GM12878 (cell line): ENCODE measurements at regions not wholly inside any gene's neighbourhood (a gene's known extent, or its start where the extent isn't known, plus 50 kb on each side); places are given as distances from the start of the nearest gene placed in this dataset.

Experiments used
- ATAC-seq: fragments of 200-7000 bp; cut with Tn5 transposase; 3 replicates; pipeline ENCODE4 v1.9.1; 2020; ENCODE audit warnings: mild to moderate bottlenecking, moderate library complexity
- BruUV-seq: library from RNA; stranded (reverse); fragments of 400-500 nt; replicated peaks from 2 replicates; lab custom pipeline; 2021; lab: Mats Ljungman, UMichigan
- CTCF ChIA-PET: fragments of 300-600 bp; sonication (Branson Sonifier 250); formaldehyde crosslinking; extraction: SDS; loops from one replicate; lab custom pipeline; 2021; ENCODE audit warnings: inconsistent platforms; lab: Yijun Ruan, JAX
- POLR2A ChIA-PET: fragments of 350-600 bp; formaldehyde crosslinking; extraction: SDS; loops from one replicate; lab custom pipeline; 2021; ENCODE audit warnings: inconsistent platforms; lab: Charles Lee
- RAD21 ChIA-PET: fragments of 300-600 bp; sonication (Branson Sonifier 250); formaldehyde crosslinking; loops from one replicate; lab custom pipeline; 2023; ENCODE audit warnings: antibody characterized with exemption; ENCODE audit not compliant: unreplicated experiment; lab: Charles Lee
- SMC1A ChIA-PET: fragments of 300-600 bp; sonication (Branson Sonifier 250); formaldehyde crosslinking; loops from one replicate; lab custom pipeline; 2023; ENCODE audit not compliant: unreplicated experiment, uncharacterized antibody; lab: Charles Lee
- DNase-seq: peaks from one replicate; pipeline ENCODE4 v3.0.0-alpha.2; 2011; ENCODE audit warnings: low read depth, low spot score
- FAIRE-seq: peaks from 3 replicates; lab custom pipeline; 2011; peaks lifted over from hg19 to GRCh38; lab: Jason Lieb, UNC
- H2AFZ ChIP-seq: 2 replicates; pipeline ENCODE4 v1.6.0; 2011; ENCODE audit warnings: low read depth, low read length, control low read depth; ENCODE audit not compliant: control insufficient read depth
- H3K27ac ChIP-seq: 2 replicates; pipeline ENCODE4 v1.5.1; 2011; ENCODE audit warnings: control low read depth; ENCODE audit not compliant: control insufficient read depth, insufficient read depth
- H3K27me3 ChIP-seq, 2 experiments: replicated peaks in 1 of 2; 2 replicates each; pipeline versions ENCODE4 v1.6.0 to v1.6.1; 2011; ENCODE audit warnings: low read length in 1 of 2; ENCODE audit not compliant: control insufficient read depth in 2 of 2, insufficient read depth in 2 of 2
- H3K36me3 ChIP-seq, 2 experiments: 2 replicates each; pipeline ENCODE4 v1.5.1; 2011; ENCODE audit warnings: low read length in 1 of 2; ENCODE audit not compliant: control insufficient read depth in 2 of 2, insufficient read depth in 2 of 2
- H3K4me1 ChIP-seq: 2 replicates; pipeline ENCODE4 v1.6.1; 2011; ENCODE audit warnings: mild to moderate bottlenecking, low read length, moderate library complexity, mixed read lengths; ENCODE audit not compliant: control insufficient read depth, insufficient read depth
- H3K4me2 ChIP-seq: 2 replicates; pipeline ENCODE4 v1.6.0; 2011; ENCODE audit warnings: control low read depth; ENCODE audit not compliant: control insufficient read depth, insufficient read depth
- H3K4me3 ChIP-seq: fragments of 200-600 bp; sonication (generic); 2 replicates; pipeline ENCODE4 v1.5.1; 2016
- H3K79me2 ChIP-seq: 2 replicates; pipeline ENCODE4 v1.6.0; 2011; ENCODE audit warnings: low read length; ENCODE audit not compliant: control insufficient read depth, insufficient read depth
- H3K9ac ChIP-seq: 2 replicates; pipeline ENCODE4 v1.8.0; 2011; ENCODE audit warnings: low read length, control low read depth, mixed read lengths; ENCODE audit not compliant: control insufficient read depth, insufficient read depth
- H3K9me3 ChIP-seq: replicated peaks from 3 replicates; pipeline ENCODE4 v1.5.1; 2011; ENCODE audit warnings: mild to moderate bottlenecking, low read length; ENCODE audit not compliant: control insufficient read depth, insufficient read depth
- H4K20me1 ChIP-seq: 2 replicates; pipeline ENCODE4 v1.6.0; 2011; ENCODE audit not compliant: control insufficient read depth, insufficient read depth
- E4F1 ChIP-seq: fragments of 450-650 bp; IDR thresholded peaks from 2 replicates; pipeline ENCODE4 v1.6.1; 2018; ENCODE audit warnings: borderline replicate concordance, mild to moderate bottlenecking; ENCODE audit not compliant: partially characterized antibody
- LARP7 ChIP-seq: fragments of 450-650 bp; IDR thresholded peaks from 2 replicates; pipeline ENCODE4 v1.6.1; 2017; ENCODE audit warnings: mild to moderate bottlenecking
- RBBP5 ChIP-seq: fragments of 200-600 bp; sonication (generic); conservative IDR thresholded peaks from 2 replicates; pipeline ENCODE4 v1.6.1; 2016
- SUPT20H ChIP-seq: IDR thresholded peaks from 2 replicates; pipeline ENCODE4 v1.6.1; 2011; ENCODE audit warnings: low read depth, mild to moderate bottlenecking, low read length, moderate library complexity, borderline replicate concordance; ENCODE audit not compliant: control insufficient read depth
- WGBS: methylation state at CpG from one replicate; pipeline ENCODE4 v1.1.6; 2016; ENCODE audit warnings: low lambda C conversion rate; ENCODE audit not compliant: insufficient replicate concordance, insufficient coverage; ENCODE audit errors: missing lambda C conversion rate; 5-methylcytosine and 5-hydroxymethylcytosine counted together
- in situ Hi-C: fragments of 300-500 bp; cut with MboI; formaldehyde crosslinking; loops from 9 replicates; pipeline ENCODE4 v1.14.3; 2018; ENCODE audit warnings: mixed read lengths
- intact Hi-C: fragments of 100-400 bp; cut with micrococcal nuclease; formaldehyde crosslinking; loops from one replicate; pipeline ENCODE4 v1.14.2; 2022; ENCODE audit not compliant: unreplicated experiment

- no peak overlapping the region for H3K4me3 ChIP-seq
- no peak overlapping the region for H3K4me2 ChIP-seq
- no peaks in the 10 kb centered on the region for H3K4me1 ChIP-seq
- H3K27ac ChIP-seq, result no peak overlapping the region
- no peak overlapping the region for H2AFZ ChIP-seq
- WGBS, result 0% methylated on average over 2 of the region's 2 CpGs
- intact Hi-C loops, result no loop called here
- H3K9me3 ChIP-seq, result no peaks in the 10 kb centered on the region
- TF ChIP-seq E4F1 (no peak), SUPT20H (no peak)
- no peaks in the 10 kb centered on the region for H3K79me2 ChIP-seq
- ChIA-PET RAD21 (interaction anchor here (0.8 to 1.4 kb wide), 5 partner anchors 9 to 173 kb away, joined by 3 to 8 read pairs (median 4); no protein-coding TSS in a partner anchor), POLR2A (interaction anchor here (0.7 to 1.4 kb wide), 3 partner anchors 9 to 14 kb away, joined by 3 to 6 read pairs (median 5); no protein-coding TSS in a partner anchor), CTCF (interaction anchor here (0.8 to 1.4 kb wide), 4 partner anchors 10 to 480 kb away, joined by 3 to 4 read pairs (median 4); no protein-coding TSS in a partner anchor), SMC1A (interaction anchor here (1.0 to 6.3 kb wide), 9 partner anchors 8 to 330 kb away, joined by 3 to 41 read pairs (median 3); no protein-coding TSS in a partner anchor)
- H3K9ac ChIP-seq, result no peak overlapping the region
- no TSS peak for BruUV-seq
- no peaks in the 10 kb centered on the region for H4K20me1 ChIP-seq
- DNase-seq (no peak), FAIRE-seq (no peak), ATAC-seq (no peak)
- in situ Hi-C loops, result no loop called here
- H3K27me3 ChIP-seq, result no peaks in the 10 kb centered on the region
- no peaks in the 10 kb centered on the region for H3K36me3 ChIP-seq
These were observed 919.0 kb downstream of the EPHA3 start for GRCh38 chr3:90026406-90026805.

GRCh38 chr3:90031121-90031520 lies 923.7 kb downstream of the EPHA3 start:
- FAIRE-seq, result no peak
- TF ChIP-seq RBBP5 (no peak), LARP7 (no peak)
- ChIA-PET SMC1A (interaction anchor here (1.6 kb wide), 1 partner anchor 60 kb away, joined by 9 read pairs; no protein-coding TSS in a partner anchor), CTCF (no interaction called here), RAD21 (no interaction called here), POLR2A (interaction anchor here (0.7 kb wide), 1 partner anchor 8 kb away, joined by 3 read pairs; no protein-coding TSS in a partner anchor)
- H3K79me2 ChIP-seq, result no peaks in the 10 kb centered on the region
- no peaks in the 10 kb centered on the region for H3K27me3 ChIP-seq
- H3K9ac ChIP-seq, result no peak overlapping the region
- no peak overlapping the region for H2AFZ ChIP-seq
- no peaks in the 10 kb centered on the region for H3K9me3 ChIP-seq
- no TSS peak for BruUV-seq
- no peaks in the 10 kb centered on the region for H3K36me3 ChIP-seq
- no peak overlapping the region for H3K4me3 ChIP-seq
- no peaks in the 10 kb centered on the region for H3K4me1 ChIP-seq
- intact Hi-C loops, result no loop called here
- no peak overlapping the region for H3K27ac ChIP-seq
- no peak for ATAC-seq
- H3K4me2 ChIP-seq, result no peak overlapping the region
- DNase-seq, result no peak
- H4K20me1 ChIP-seq, result no peaks in the 10 kb centered on the region
- in situ Hi-C loops, result no loop called here
